Kidney epithelial cell (primary cell): ENCODE measurements at regions not wholly inside any gene's neighbourhood (a gene's known extent, or its start where the extent isn't known, plus 50 kb on each side); places are given as distances from the start of the nearest gene placed in this dataset.
"Not testable (repeated sequence)": the region's sequence is repeated elsewhere in the genome, so short reads cannot be mapped to it uniquely, and the experiment has no call there.

Experiments used
- DNase-seq: peaks from one replicate; pipeline ENCODE4 v3.0.0-alpha.2; 2010; ENCODE audit warnings: low read depth
- H3K27me3 ChIP-seq: 2 replicates; pipeline ENCODE4 v1.6.0; 2011; ENCODE audit warnings: low read length; ENCODE audit not compliant: control insufficient read depth, insufficient read depth
- H3K36me3 ChIP-seq: 2 replicates; pipeline ENCODE4 v1.5.1; 2011; ENCODE audit warnings: low read length; ENCODE audit not compliant: control insufficient read depth, insufficient read depth
- H3K4me3 ChIP-seq: 2 replicates; pipeline ENCODE4 v1.5.1; 2011; ENCODE audit warnings: low read depth, mild to moderate bottlenecking, control low read depth, low read length
- CTCF ChIP-seq: IDR thresholded peaks from 2 replicates; pipeline ENCODE4 v1.5.1; 2011; ENCODE audit warnings: mild to moderate bottlenecking, moderate library complexity, low read length, control low read depth, inconsistent platforms; ENCODE audit not compliant: insufficient read depth, poor library complexity, severe bottlenecking

- no peaks in the 10 kb centered on the region for H3K27me3 ChIP-seq
- no peak overlapping the region for H3K4me3 ChIP-seq
- H3K36me3 ChIP-seq, result no peaks in the 10 kb centered on the region
- DNase-seq, result no peak
- TF ChIP-seq CTCF, result no peak
Observed at GRCh38 chr6:68038815-68039408, 596.2 kb upstream of the ADGRB3 start.

- DNase-seq, result no peak
- Histone ChIP-seq H3K27me3 (no peaks in the 10 kb centered on the region), H3K36me3 (no peaks in the 10 kb centered on the region), H3K4me3 (no peak overlapping the region)
- TF ChIP-seq CTCF, result no peak
Observed at GRCh38 chr6:68032217-68032616, 602.9 kb upstream of the ADGRB3 start.

- no peak for TF ChIP-seq CTCF
- no peak overlapping the region for H3K4me3 ChIP-seq
- no peak for DNase-seq
Observed at GRCh38 chr6:68031054-68031453, 604.0 kb upstream of the ADGRB3 start.

GRCh38 chr6:68026483-68026882, 608.6 kb upstream of the ADGRB3 start:
- no peak for TF ChIP-seq CTCF
- no peak for DNase-seq
- Histone ChIP-seq H3K4me3 (no peak overlapping the region), H3K27me3 (no peaks in the 10 kb centered on the region), H3K36me3 (no peaks in the 10 kb centered on the region)

More at GRCh38 chr6:68031054-68031453, 604.0 kb upstream of the ADGRB3 start:
- Histone ChIP-seq H3K36me3 (no peaks in the 10 kb centered on the region), H3K27me3 (no peaks in the 10 kb centered on the region)

GRCh38 chr6:68025764-68026163, 609.3 kb upstream of the ADGRB3 start:
- Histone ChIP-seq H3K27me3 (no peaks in the 10 kb centered on the region), H3K36me3 (no peaks in the 10 kb centered on the region), H3K4me3 (no peak overlapping the region)
- DNase-seq, result no peak
- TF ChIP-seq CTCF, result no peak

GRCh38 chr6:68024570-68025269, 610.4 kb upstream of the ADGRB3 start:
- DNase-seq, result no peak

GRCh38 chr6:68022968-68023367, 612.1 kb upstream of the ADGRB3 start:
- DNase-seq, H3K27me3 ChIP-seq, H3K36me3 ChIP-seq, H3K4me3 ChIP-seq: not testable (repeated sequence)

More at GRCh38 chr6:68024570-68025269, 610.4 kb upstream of the ADGRB3 start:
- TF ChIP-seq CTCF, result no peak
- Histone ChIP-seq H3K27me3 (no peaks in the 10 kb centered on the region), H3K36me3 (no peaks in the 10 kb centered on the region), H3K4me3 (no peak overlapping the region)
